ENCODE measurements at regions not wholly inside any gene's neighbourhood (a gene's known extent, or its start where the extent isn't known, plus 50 kb on each side); places are given as distances from the start of the nearest gene placed in this dataset.

GRCh38 chr6:14354919-14355572, 237.5 kb downstream of the CD83 start:
- ChIA-PET POLR2A (no interaction called here), CTCF (no interaction called here)
- Mint-ChIP-seq H3K9me3 (peaks cover 13% of the 10 kb centered on the region), H3K4me3 (no peak overlapping the region), H3K27ac (no peak overlapping the region), H3K36me3 (peaks cover 9% of the 10 kb centered on the region), H3K27me3 (ENCODE audit: low read depth) (peaks cover 4% of the 10 kb centered on the region; the same call in 1 of the 2 replicates), H3K4me1 (peaks cover 42% of the 10 kb centered on the region)
- no peak for TF ChIP-seq ZBTB21 (CRISPR knock-in tag; IDR thresholded peaks at IDR 0.05; ENCODE audit: borderline replicate concordance)
- TF ChIP-seq RORB (CRISPR knock-in tag; IDR thresholded peaks at IDR 0.05): no peak
- no peak for TF ChIP-seq NFATC4 (CRISPR knock-in tag; IDR thresholded peaks at IDR 0.05)
- TF ChIP-seq GRHL2 (CRISPR knock-in tag; IDR thresholded peaks at IDR 0.05; ENCODE audit: insufficient replicate concordance, severe bottlenecking): no peak
- TF ChIP-seq NR1H2 (CRISPR knock-in tag; IDR thresholded peaks at IDR 0.05): no peak
- TF ChIP-seq ZNF263 (CRISPR knock-in tag; IDR thresholded peaks at IDR 0.05; ENCODE audit: low read depth): no peak
- no peak for TF ChIP-seq HMGXB4 (CRISPR knock-in tag; IDR thresholded peaks at IDR 0.05)
- TF ChIP-seq CDX4 (CRISPR knock-in tag; IDR thresholded peaks at IDR 0.05; ENCODE audit: borderline replicate concordance): no peak
- no peak for TF ChIP-seq ZSCAN18 (CRISPR knock-in tag; IDR thresholded peaks at IDR 0.05)
- TF ChIP-seq GTF2I (CRISPR knock-in tag; conservative IDR thresholded peaks at IDR 0.05): no peak
- TF ChIP-seq SMAD3 (CRISPR knock-in tag; IDR thresholded peaks at IDR 0.05; ENCODE audit: borderline replicate concordance): no peak
- TF ChIP-seq E2F5 (CRISPR knock-in tag; IDR thresholded peaks at IDR 0.05): no peak
- no peak for TF ChIP-seq IRF2 (CRISPR knock-in tag; IDR thresholded peaks at IDR 0.05; ENCODE audit: borderline replicate concordance, low read depth)
- no peak for TF ChIP-seq ZNF138 (CRISPR knock-in tag; conservative IDR thresholded peaks at IDR 0.05)
- no peak for TF ChIP-seq USF1 (CRISPR knock-in tag; IDR thresholded peaks at IDR 0.05)
- no peak for TF ChIP-seq MAX (CRISPR knock-in tag; IDR thresholded peaks at IDR 0.05)
- no peak for TF ChIP-seq ZNF232 (CRISPR knock-in tag; IDR thresholded peaks at IDR 0.05)
- TF ChIP-seq STAT6 (CRISPR knock-in tag; conservative IDR thresholded peaks at IDR 0.05; ENCODE audit: low read depth): no peak
- DNase-seq (ENCODE audit: low spot score): no peak
- ATAC-seq: no peak
